ENCODE measurements at regions not wholly inside any gene's neighbourhood (a gene's known extent, or its start where the extent isn't known, plus 50 kb on each side); places are given as distances from the start of the nearest gene placed in this dataset.
"Not testable (repeated sequence)": the region's sequence is repeated elsewhere in the genome, so short reads cannot be mapped to it uniquely, and the experiment has no call there.

DNA sequence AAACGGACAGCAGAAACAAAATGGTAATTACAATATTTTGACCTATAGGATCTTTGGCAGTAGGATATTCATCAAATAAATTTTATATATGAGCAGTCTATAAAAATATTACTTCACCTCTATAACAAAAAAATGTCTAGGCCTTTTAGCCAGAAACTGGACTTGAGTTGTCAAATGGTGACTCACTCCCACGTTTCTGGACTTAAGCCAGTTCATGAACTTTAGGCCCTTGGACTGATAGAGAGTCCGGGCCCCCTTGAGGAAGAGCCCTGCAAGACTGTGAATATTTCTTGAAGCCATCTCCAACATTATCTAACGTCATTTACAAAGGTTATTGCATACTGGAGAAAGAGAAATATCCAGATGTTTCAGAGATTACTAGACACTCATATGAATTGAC lies 106.8 kb upstream of the FAM47A start:
- DNase-seq (no peak), ATAC-seq (no peak)
- Histone ChIP-seq H3K9me3 (peaks cover 0 to 4% (median 0%) of the 10 kb centered on the region in 4 donors), H3K4me3 (no peak overlapping the region), H3K27ac (no peak overlapping the region), H3K27me3 (no peaks in the 10 kb centered on the region), H3K36me3 (no peaks in the 10 kb centered on the region), H3K4me1 (no peaks in the 10 kb centered on the region)
- TF ChIP-seq, protein P1, sequence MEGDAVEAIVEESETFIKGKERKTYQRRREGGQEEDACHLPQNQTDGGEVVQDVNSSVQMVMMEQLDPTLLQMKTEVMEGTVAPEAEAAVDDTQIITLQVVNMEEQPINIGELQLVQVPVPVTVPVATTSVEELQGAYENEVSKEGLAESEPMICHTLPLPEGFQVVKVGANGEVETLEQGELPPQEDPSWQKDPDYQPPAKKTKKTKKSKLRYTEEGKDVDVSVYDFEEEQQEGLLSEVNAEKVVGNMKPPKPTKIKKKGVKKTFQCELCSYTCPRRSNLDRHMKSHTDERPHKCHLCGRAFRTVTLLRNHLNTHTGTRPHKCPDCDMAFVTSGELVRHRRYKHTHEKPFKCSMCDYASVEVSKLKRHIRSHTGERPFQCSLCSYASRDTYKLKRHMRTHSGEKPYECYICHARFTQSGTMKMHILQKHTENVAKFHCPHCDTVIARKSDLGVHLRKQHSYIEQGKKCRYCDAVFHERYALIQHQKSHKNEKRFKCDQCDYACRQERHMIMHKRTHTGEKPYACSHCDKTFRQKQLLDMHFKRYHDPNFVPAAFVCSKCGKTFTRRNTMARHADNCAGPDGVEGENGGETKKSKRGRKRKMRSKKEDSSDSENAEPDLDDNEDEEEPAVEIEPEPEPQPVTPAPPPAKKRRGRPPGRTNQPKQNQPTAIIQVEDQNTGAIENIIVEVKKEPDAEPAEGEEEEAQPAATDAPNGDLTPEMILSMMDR (IDR thresholded peaks at IDR 0.05): no peak
- no peak for TF ChIP-seq POLR2A (IDR thresholded peaks at IDR 0.05)
- intact Hi-C loops (cut with DNase I): no loop called here
- 28% methylated on average over 3 of the region's 4 CpGs for WGBS (ENCODE audit: insufficient coverage, low coverage, low lambda C conversion rate, missing lambda C conversion rate)

DNA sequence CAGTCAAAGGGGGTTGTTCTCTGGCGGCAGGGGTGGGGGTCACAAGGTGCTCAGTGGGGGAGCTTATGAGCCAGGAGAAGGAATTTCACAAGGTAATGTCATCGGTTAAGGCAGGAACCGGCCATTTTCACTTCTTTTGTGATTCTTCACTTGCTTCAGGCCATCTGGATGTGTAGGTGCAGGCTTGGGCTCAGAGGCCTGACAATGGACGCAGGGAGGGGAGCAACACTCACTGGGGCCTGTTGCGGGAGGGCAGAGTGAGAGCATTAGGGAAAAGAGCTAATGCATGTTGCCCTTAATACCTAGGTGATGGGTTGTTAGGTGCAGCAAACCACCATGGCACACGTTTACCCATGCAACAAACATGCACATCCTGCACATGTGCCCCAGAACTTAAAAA lies 98.0 kb upstream of the FAM47A start:
- H3K9me3 ChIP-seq; H3K4me3 ChIP-seq; DNase-seq; H3K27me3 ChIP-seq; H3K27ac ChIP-seq; H3K36me3 ChIP-seq; H3K4me1 ChIP-seq; ATAC-seq; intact Hi-C loops (cut with DNase I): not testable (repeated sequence)
- WGBS (ENCODE audit: insufficient coverage, low coverage, low lambda C conversion rate, missing lambda C conversion rate): 69% methylated on average over 6 of the region's 6 CpGs

DNA sequence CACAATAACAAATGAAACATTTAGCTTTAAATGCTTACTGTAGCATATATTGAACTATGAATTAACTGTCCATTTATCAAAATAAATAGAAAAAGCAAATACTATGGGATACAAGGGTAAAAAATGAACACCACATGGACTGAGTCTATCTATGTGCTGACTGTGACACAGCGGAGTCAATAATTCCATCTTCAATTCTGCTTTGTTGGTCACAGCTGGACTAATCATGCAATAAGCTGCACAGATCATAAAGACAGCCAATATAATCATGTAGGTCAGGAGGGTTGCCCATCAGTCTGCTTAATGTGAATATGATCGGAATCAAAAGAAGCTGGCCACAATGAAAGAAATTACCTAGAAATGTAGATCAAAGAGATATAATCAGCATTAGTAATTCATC lies 95.7 kb upstream of the FAM47A start:
- intact Hi-C loops (cut with DNase I): no loop called here
- WGBS (ENCODE audit: insufficient coverage, low coverage, low lambda C conversion rate, missing lambda C conversion rate): 81% methylated on average over 2 of the region's 2 CpGs
- TF ChIP-seq, protein P1 (IDR thresholded peaks at IDR 0.05): no peak
- TF ChIP-seq POLR2A (IDR thresholded peaks at IDR 0.05): no peak
- no peaks in the 10 kb centered on the region for H3K4me1 ChIP-seq
- no peak overlapping the region for H3K4me3 ChIP-seq
- no peaks in the 10 kb centered on the region for H3K36me3 ChIP-seq
- H3K27me3 ChIP-seq: no peaks in the 10 kb centered on the region
- H3K27ac ChIP-seq: no peak overlapping the region
- no peak for ATAC-seq
- H3K9me3 ChIP-seq: no peaks in the 10 kb centered on the region
- DNase-seq: no peak

DNA sequence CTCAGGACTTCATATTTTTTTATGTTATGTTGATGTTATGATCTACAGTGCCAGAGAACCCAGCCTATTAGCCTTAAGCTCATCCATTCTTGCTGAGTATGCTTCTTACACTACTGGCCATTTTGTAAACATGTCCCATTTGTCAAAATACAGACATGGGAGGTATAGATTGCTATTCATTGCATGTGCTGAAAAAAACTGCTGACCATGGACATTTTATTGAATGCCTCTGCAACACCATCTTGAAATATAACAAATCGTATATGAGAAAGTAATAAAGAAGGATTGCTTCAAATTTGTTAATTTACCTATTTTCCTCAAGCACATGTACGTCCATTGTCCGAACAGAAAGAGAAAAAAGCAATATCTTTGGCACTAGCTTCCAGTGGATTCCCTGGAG lies 91.5 kb upstream of the FAM47A start:
- Histone ChIP-seq H3K4me1 (no peaks in the 10 kb centered on the region), H3K36me3 (no peaks in the 10 kb centered on the region), H3K9me3 (no peaks in the 10 kb centered on the region), H3K4me3 (no peak overlapping the region), H3K27me3 (no peaks in the 10 kb centered on the region), H3K27ac (no peak overlapping the region)
- no peak for TF ChIP-seq POLR2A (IDR thresholded peaks at IDR 0.05)
- TF ChIP-seq, protein P1 (IDR thresholded peaks at IDR 0.05): no peak
- 37% methylated on average over 3 of the region's 3 CpGs for WGBS (ENCODE audit: insufficient coverage, low coverage, low lambda C conversion rate, missing lambda C conversion rate)
- intact Hi-C loops (cut with DNase I): no loop called here
- no peak for DNase-seq
- no peak for ATAC-seq

DNA sequence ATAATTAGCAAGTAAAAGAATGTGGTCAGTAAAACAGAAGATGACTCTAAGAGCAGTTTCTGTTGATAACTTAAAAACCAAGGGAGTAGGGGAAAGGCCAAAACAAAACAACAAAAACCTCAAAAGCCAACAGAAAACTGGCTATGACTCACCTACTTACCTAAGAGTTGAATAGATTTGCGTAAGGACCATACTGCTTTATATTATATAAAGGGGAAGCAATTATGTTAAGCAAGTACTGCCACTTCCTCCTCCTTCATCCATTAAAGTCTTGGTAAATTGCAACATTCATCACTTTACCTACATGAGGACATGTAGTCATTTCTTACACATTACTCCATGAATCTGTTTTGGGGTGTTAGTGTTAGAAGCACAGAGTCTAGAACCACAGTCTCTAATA lies 85.9 kb upstream of the FAM47A start:
- no peaks in the 10 kb centered on the region for H3K27me3 ChIP-seq
- TF ChIP-seq, protein P1 (IDR thresholded peaks at IDR 0.05): no peak
- TF ChIP-seq POLR2A (IDR thresholded peaks at IDR 0.05): no peak
- H3K4me3 ChIP-seq: no peak overlapping the region
- ATAC-seq (no peak), DNase-seq (no peak)
- 55% methylated on average over 1 of the region's 1 CpG for WGBS (ENCODE audit: insufficient coverage, low coverage, low lambda C conversion rate, missing lambda C conversion rate)
- no peak overlapping the region for H3K27ac ChIP-seq
- peaks cover 0 to 5% (median 0%) of the 10 kb centered on the region in 4 donors for H3K9me3 ChIP-seq
- no peaks in the 10 kb centered on the region for H3K4me1 ChIP-seq
- intact Hi-C loops (cut with DNase I): no loop called here
- H3K36me3 ChIP-seq: no peaks in the 10 kb centered on the region

All from right lobe of liver (tissue), 6 donors.